22Rv1 (cell line): ENCODE measurements at regions not wholly inside any gene's neighbourhood (a gene's known extent, or its start where the extent isn't known, plus 50 kb on each side); places are given as distances from the start of the nearest gene placed in this dataset.

Experiments used
- CTCF ChIP-seq: fragments of 450-650 bp; IDR thresholded peaks from 2 replicates; pipeline ENCODE4 v1.5.1; 2017; ENCODE audit warnings: mild to moderate bottlenecking
- ZFX ChIP-seq: fragments of 450-650 bp; IDR thresholded peaks from 2 replicates; pipeline ENCODE4 v1.6.1; 2017; ENCODE audit warnings: antibody characterized with exemption, borderline replicate concordance

- TF ChIP-seq ZFX (no peak), CTCF (no peak)
Measured at GRCh38 chr2:22458440-22458839, 926.5 kb upstream of the KLHL29 start.
